GM23248 (cell line): ENCODE measurements at regions not wholly inside any gene's neighbourhood (a gene's known extent, or its start where the extent isn't known, plus 50 kb on each side); places are given as distances from the start of the nearest gene placed in this dataset.

ENCODE experiments used
- EZH2 ChIP-seq: fragments of 200-600 bp; sonication (generic); IDR thresholded peaks from 2 replicates; pipeline ENCODE4 v1.6.1; 2018; ENCODE audit warnings: antibody characterized with exemption, mild to moderate bottlenecking; ENCODE audit not compliant: insufficient read depth, poor library complexity, severe bottlenecking
- EZH2phosphoT487 ChIP-seq: fragments of 200-600 bp; sonication (generic); IDR thresholded peaks from 2 replicates; pipeline ENCODE4 v1.6.1; 2018; ENCODE audit warnings: antibody characterized with exemption, moderate library complexity, mild to moderate bottlenecking, low read depth; ENCODE audit not compliant: insufficient read depth

GRCh38 chrX:131704136-131704695 lies 160.3 kb downstream of the OR13H1 start:
- TF ChIP-seq EZH2 (no peak), EZH2phosphoT487 (no peak)
